ENCODE measurements at regions not wholly inside any gene's neighbourhood (a gene's known extent, or its start where the extent isn't known, plus 50 kb on each side); places are given as distances from the start of the nearest gene placed in this dataset.
"Not testable (repeated sequence)": the region's sequence is repeated elsewhere in the genome, so short reads cannot be mapped to it uniquely, and the experiment has no call there.

GRCh38 chr4:128424527-128425497 lies 137.2 kb upstream of the PGRMC2 start:
- TF ChIP-seq CTCF (IDR thresholded peaks at IDR 0.05; ENCODE audit: poor library complexity, severe bottlenecking), result no peak
- H3K4me3 ChIP-seq (ENCODE audit: severe bottlenecking), result no peak overlapping the region
- H3K27me3 ChIP-seq (ENCODE audit: insufficient read depth, poor library complexity, severe bottlenecking), result no peaks in the 10 kb centered on the region
- H3K4me1 ChIP-seq (ENCODE audit: insufficient read depth, poor library complexity, severe bottlenecking), result no peaks in the 10 kb centered on the region
- no peak overlapping the region for H3K27ac ChIP-seq (ENCODE audit: poor library complexity, severe bottlenecking)
- H3K9me3 ChIP-seq (ENCODE audit: severe bottlenecking), result no peaks in the 10 kb centered on the region
- ATAC-seq (ENCODE audit: low read depth) (peak; percentile 29; the same call in 2 of the 3 replicates), DNase-seq (ENCODE audit: low spot score) (no peak)
- H3K36me3 ChIP-seq (ENCODE audit: low read depth), result no peaks in the 10 kb centered on the region

- H3K4me1 ChIP-seq (ENCODE audit: insufficient read depth, poor library complexity, severe bottlenecking); ATAC-seq (ENCODE audit: low read depth); H3K36me3 ChIP-seq (ENCODE audit: low read depth); DNase-seq (ENCODE audit: low spot score); H3K9me3 ChIP-seq (ENCODE audit: severe bottlenecking); H3K27ac ChIP-seq (ENCODE audit: poor library complexity, severe bottlenecking); H3K4me3 ChIP-seq (ENCODE audit: severe bottlenecking); H3K27me3 ChIP-seq (ENCODE audit: insufficient read depth, poor library complexity, severe bottlenecking): not testable (repeated sequence)
These were observed 134.7 kb upstream of the PGRMC2 start for GRCh38 chr4:128422296-128422695.

- no peak overlapping the region for H3K4me3 ChIP-seq (ENCODE audit: severe bottlenecking)
These were observed 129.3 kb upstream of the PGRMC2 start for GRCh38 chr4:128416921-128417320.

GRCh38 chr4:128410037-128410436 lies 122.4 kb upstream of the PGRMC2 start:
- Histone ChIP-seq H3K27me3 (ENCODE audit: insufficient read depth, poor library complexity, severe bottlenecking) (no peaks in the 10 kb centered on the region), H3K36me3 (ENCODE audit: low read depth) (no peaks in the 10 kb centered on the region), H3K27ac (ENCODE audit: poor library complexity, severe bottlenecking) (no peak overlapping the region), H3K4me3 (ENCODE audit: severe bottlenecking) (no peak overlapping the region), H3K9me3 (ENCODE audit: severe bottlenecking) (no peaks in the 10 kb centered on the region), H3K4me1 (ENCODE audit: insufficient read depth, poor library complexity, severe bottlenecking) (no peaks in the 10 kb centered on the region)
- ATAC-seq (ENCODE audit: low read depth) (no peak), DNase-seq (ENCODE audit: low spot score) (no peak)
- TF ChIP-seq CTCF (IDR thresholded peaks at IDR 0.05; ENCODE audit: poor library complexity, severe bottlenecking), result no peak

More at GRCh38 chr4:128416921-128417320, 129.3 kb upstream of the PGRMC2 start:
- no peaks in the 10 kb centered on the region for H3K4me1 ChIP-seq (ENCODE audit: insufficient read depth, poor library complexity, severe bottlenecking)
- H3K27me3 ChIP-seq (ENCODE audit: insufficient read depth, poor library complexity, severe bottlenecking), result no peaks in the 10 kb centered on the region
- no peak overlapping the region for H3K27ac ChIP-seq (ENCODE audit: poor library complexity, severe bottlenecking)
- no peaks in the 10 kb centered on the region for H3K36me3 ChIP-seq (ENCODE audit: low read depth)
- no peaks in the 10 kb centered on the region for H3K9me3 ChIP-seq (ENCODE audit: severe bottlenecking)
- TF ChIP-seq CTCF (IDR thresholded peaks at IDR 0.05; ENCODE audit: poor library complexity, severe bottlenecking), result no peak
- ATAC-seq (ENCODE audit: low read depth) (no peak), DNase-seq (ENCODE audit: low spot score) (no peak)

GRCh38 chr4:128403586-128403985 lies 116.0 kb upstream of the PGRMC2 start:
- Histone ChIP-seq H3K27ac (ENCODE audit: poor library complexity, severe bottlenecking) (no peak overlapping the region), H3K4me3 (ENCODE audit: severe bottlenecking) (no peak overlapping the region), H3K9me3 (ENCODE audit: severe bottlenecking) (no peaks in the 10 kb centered on the region), H3K4me1 (ENCODE audit: insufficient read depth, poor library complexity, severe bottlenecking) (no peaks in the 10 kb centered on the region), H3K27me3 (ENCODE audit: insufficient read depth, poor library complexity, severe bottlenecking) (no peaks in the 10 kb centered on the region), H3K36me3 (ENCODE audit: low read depth) (no peaks in the 10 kb centered on the region)
- DNase-seq (ENCODE audit: low spot score) (no peak), ATAC-seq (ENCODE audit: low read depth) (no peak)
- TF ChIP-seq CTCF (IDR thresholded peaks at IDR 0.05; ENCODE audit: poor library complexity, severe bottlenecking), result no peak
